Heart left ventricle (tissue), 16 donors: ENCODE measurements at regions not wholly inside any gene's neighbourhood (a gene's known extent, or its start where the extent isn't known, plus 50 kb on each side); places are given as distances from the start of the nearest gene placed in this dataset.

ENCODE experiments used
- ATAC-seq, 4 donors: fragments of 200-7000 bp; cut with Tn5 transposase; one replicate each; pipeline ENCODE4 v1.9.1; 2020 to 2022; ENCODE audit warnings: moderate library complexity in 4 of 4, mild to moderate bottlenecking in 3 of 4, moderate number of reproducible peaks in 1 of 4
- DNase-seq, 5 donors: peaks; one replicate each; pipeline ENCODE4 v3.0.0-alpha.2; 2020
- H3K27ac ChIP-seq, 12 donors: fragments of 200-600 bp; sonication (generic) in 4 of 12; one replicate each; pipeline versions ENCODE4 v1.5.0 to v1.8.0; 2016 to 2022; ENCODE audit warnings: mild to moderate bottlenecking in 2 of 12
- H3K27me3 ChIP-seq, 9 donors: fragments of 200-600 bp; sonication (generic) in 2 of 9; one replicate each; pipeline versions ENCODE4 v1.5.1 to v1.8.0; 2016 to 2022; ENCODE audit warnings: mild to moderate bottlenecking in 3 of 9
- H3K36me3 ChIP-seq, 9 donors: fragments of 200-600 bp; sonication (generic) in 2 of 9; one replicate each; pipeline versions ENCODE4 v1.5.0 to v1.8.0; 2018 to 2022; ENCODE audit warnings: mild to moderate bottlenecking in 2 of 9
- H3K4me1 ChIP-seq, 12 donors: fragments of 200-600 bp; sonication (generic) in 4 of 12; one replicate each; pipeline versions ENCODE4 v1.5.0 to v1.8.0; 2016 to 2022; ENCODE audit warnings: mild to moderate bottlenecking in 3 of 12
- H3K4me3 ChIP-seq, 12 donors: fragments of 200-600 bp; sonication (generic) in 4 of 12; one replicate each; pipeline versions ENCODE4 v1.5.0 to v1.8.0; 2017 to 2022; ENCODE audit warnings: mild to moderate bottlenecking in 9 of 12, moderate library complexity in 4 of 12
- H3K9me3 ChIP-seq, 12 donors: fragments of 200-600 bp; sonication (generic) in 4 of 12; one replicate each; pipeline versions ENCODE4 v1.5.0 to v1.8.0; 2016 to 2022; ENCODE audit warnings: mild to moderate bottlenecking in 1 of 12
- POLR2A ChIP-seq, 2 donors: fragments of 450-650 bp; IDR thresholded peaks; one replicate each; pipeline ENCODE4 v1.6.1; 2017; ENCODE audit warnings: antibody characterized with exemption in 2 of 2, mild to moderate bottlenecking in 2 of 2, moderate library complexity in 2 of 2
- WGBS, 4 donors: extraction: QIAGEN DNeasy Blood & Tissue Kit in 2 of 4; methylation state at CpG; one replicate each; pipeline versions ENCODE4 v1.1.5 to v1.1.7; 2013 to 2018; 5-methylcytosine and 5-hydroxymethylcytosine counted together
- intact Hi-C, 10 donors: fragments of 100-400 bp; cut with DNase I; formaldehyde crosslinking; loops; one replicate each; pipeline versions ENCODE4 v1.11.1 to v1.14.2; 2022
- TF ChIP-seq, protein P1 (sequence below), 12 donors: fragments of 200-600 bp; sonication (generic) in 4 of 12; IDR thresholded peaks; one replicate each; pipeline versions ENCODE4 v1.5.0 to v1.8.0; 2018 to 2022; ENCODE audit warnings: antibody characterized with exemption in 12 of 12, mild to moderate bottlenecking in 5 of 12
- donor health status: ischemic (EF 13 %, LVEDD 7.1; RV severe dilation, severe dysfunction).
- donor health status: healthy with polysubstance abuse.
- donor health status: DM: no; HTN: yes; CAD: no.
- donor health status: DM: no; HTN: no; CAD: no.
- donor health status: ischemic (EF 25% LVEDD 6.9; RV normal size, moderate dysfunction).
- donor health status: ischemic (EF 25% LVEDD 5.7; RV mildly dilated, moderate dysfunction).
- donor health status: healthy.
- donor health status: DM: yes; HTN: yes; CAD: no.
- donor health status: ischemic (EF 35%, LVEDD 5.7; RV mildly dilated, moderate dysfunction).
- donor health status: nonischemic (EF 11% LVEDD 7.7; RV severe dilation, severe dysfunction).
- donor health status: DM: yes; HTN: yes; CAD: no.
- donor health status: PGD.
- donor health status: ischemic (EF 29% LVEDD 5.4; RV normal size, mild dysfunction).
- donor health status: nonischemic (EF 23%, LVEDD 6.1; RV moderate dilation, normal function).

- Histone ChIP-seq H3K27me3 (no peaks in the 10 kb centered on the region), H3K4me1 (peaks cover 0 to 31% (median 9%) of the 10 kb centered on the region in 12 donors), H3K4me3 (no peak overlapping the region), H3K9me3 (no peaks in the 10 kb centered on the region), H3K36me3 (no peaks in the 10 kb centered on the region), H3K27ac (no peak overlapping the region)
- no peak for TF ChIP-seq POLR2A (IDR thresholded peaks at IDR 0.05)
- TF ChIP-seq, protein P1, sequence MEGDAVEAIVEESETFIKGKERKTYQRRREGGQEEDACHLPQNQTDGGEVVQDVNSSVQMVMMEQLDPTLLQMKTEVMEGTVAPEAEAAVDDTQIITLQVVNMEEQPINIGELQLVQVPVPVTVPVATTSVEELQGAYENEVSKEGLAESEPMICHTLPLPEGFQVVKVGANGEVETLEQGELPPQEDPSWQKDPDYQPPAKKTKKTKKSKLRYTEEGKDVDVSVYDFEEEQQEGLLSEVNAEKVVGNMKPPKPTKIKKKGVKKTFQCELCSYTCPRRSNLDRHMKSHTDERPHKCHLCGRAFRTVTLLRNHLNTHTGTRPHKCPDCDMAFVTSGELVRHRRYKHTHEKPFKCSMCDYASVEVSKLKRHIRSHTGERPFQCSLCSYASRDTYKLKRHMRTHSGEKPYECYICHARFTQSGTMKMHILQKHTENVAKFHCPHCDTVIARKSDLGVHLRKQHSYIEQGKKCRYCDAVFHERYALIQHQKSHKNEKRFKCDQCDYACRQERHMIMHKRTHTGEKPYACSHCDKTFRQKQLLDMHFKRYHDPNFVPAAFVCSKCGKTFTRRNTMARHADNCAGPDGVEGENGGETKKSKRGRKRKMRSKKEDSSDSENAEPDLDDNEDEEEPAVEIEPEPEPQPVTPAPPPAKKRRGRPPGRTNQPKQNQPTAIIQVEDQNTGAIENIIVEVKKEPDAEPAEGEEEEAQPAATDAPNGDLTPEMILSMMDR (IDR thresholded peaks at IDR 0.05): no peak
- intact Hi-C loops: loop anchor here in 2 of 10 donors (5.0 kb wide), 2 partner anchors 41 to 46 kb away; no protein-coding TSS in a partner anchor
- 81 to 93% (median 86%) methylated on average over 7 of the region's 7 CpGs for WGBS, 4 donors
- DNase-seq (no peak), ATAC-seq (no peak)
Measured at GRCh38 chr14:22426711-22427110, 162.3 kb downstream of the DAD1 start.

GRCh38 chr14:22423958-22424357, 165.1 kb downstream of the DAD1 start:
- DNase-seq (no peak), ATAC-seq (no peak)
- TF ChIP-seq POLR2A (IDR thresholded peaks at IDR 0.05): no peak
- TF ChIP-seq, protein P1 (IDR thresholded peaks at IDR 0.05): no peak
- H3K4me1 ChIP-seq: peaks cover 0 to 18% (median 9%) of the 10 kb centered on the region in 12 donors
- H3K9me3 ChIP-seq: no peaks in the 10 kb centered on the region
- H3K36me3 ChIP-seq: no peaks in the 10 kb centered on the region
- H3K4me3 ChIP-seq: no peak overlapping the region
- no peaks in the 10 kb centered on the region for H3K27me3 ChIP-seq
- H3K27ac ChIP-seq: no peak overlapping the region
- 70 to 72% (median 70%) methylated on average over 4 of the region's 4 CpGs for WGBS, 4 donors
- intact Hi-C loops: no loop called here

DNA sequence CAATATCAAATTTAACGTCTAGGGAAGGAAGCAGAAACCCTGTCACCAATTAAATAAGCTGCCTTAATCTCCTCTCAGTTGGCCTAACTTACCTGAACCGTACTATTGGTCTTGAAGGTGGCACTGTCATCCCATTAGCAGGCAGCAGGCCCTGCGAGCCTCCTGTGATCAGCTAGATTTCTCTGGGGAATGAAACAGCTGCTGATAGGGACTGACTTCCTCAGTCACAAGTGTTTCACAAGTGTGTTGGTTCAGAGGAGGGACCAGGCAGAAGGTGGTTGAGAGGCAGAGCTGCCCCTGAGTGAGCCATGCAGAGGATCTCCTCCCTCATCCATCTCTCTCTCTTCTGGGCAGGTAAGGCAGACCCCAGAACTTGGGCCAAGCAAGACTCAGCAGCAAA, 166.8 kb downstream of the DAD1 start:
- no peaks in the 10 kb centered on the region for H3K36me3 ChIP-seq
- H3K4me1 ChIP-seq: peaks cover 0 to 2% (median 0%) of the 10 kb centered on the region in 12 donors
- no peaks in the 10 kb centered on the region for H3K9me3 ChIP-seq
- 69 to 75% (median 72%) methylated on average over 3 of the region's 3 CpGs for WGBS, 4 donors
- no peak for DNase-seq
- H3K4me3 ChIP-seq: no peak overlapping the region
- intact Hi-C loops: no loop called here
- no peak for ATAC-seq
- no peak for TF ChIP-seq POLR2A (IDR thresholded peaks at IDR 0.05)
- TF ChIP-seq, protein P1 (IDR thresholded peaks at IDR 0.05): no peak
- H3K27me3 ChIP-seq: no peaks in the 10 kb centered on the region
- H3K27ac ChIP-seq: no peak overlapping the region

DNA sequence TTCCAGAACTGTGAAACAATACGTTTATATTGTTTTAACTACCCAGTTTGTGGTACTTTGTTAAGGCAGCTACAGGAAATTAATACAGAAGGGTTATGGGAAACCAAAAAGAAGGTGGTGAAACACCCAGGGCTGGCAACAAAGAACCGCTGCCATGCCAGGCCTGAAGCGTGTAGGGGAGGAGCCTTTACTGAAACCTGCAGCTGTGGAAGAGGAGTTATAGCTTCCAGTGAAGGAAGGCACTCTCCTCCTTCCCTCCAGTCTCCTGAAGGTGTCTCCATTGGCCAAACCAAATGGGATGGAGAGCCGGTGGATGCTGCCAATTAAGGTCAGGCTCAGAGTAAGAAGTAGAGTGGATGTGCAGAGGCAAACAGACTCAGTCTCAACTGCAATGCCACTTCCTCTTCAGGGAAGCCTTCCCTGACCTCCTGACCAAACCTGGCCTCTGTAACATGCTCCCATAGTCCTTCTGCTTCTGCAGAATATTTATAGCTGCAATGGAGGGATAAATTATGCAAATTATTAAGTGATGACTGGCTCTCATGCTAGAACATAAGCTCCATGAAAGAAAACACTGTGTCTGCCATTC, 168.3 kb downstream of the DAD1 start:
- DNase-seq: no peak
- Histone ChIP-seq H3K36me3 (no peaks in the 10 kb centered on the region), H3K4me1 (no peaks in the 10 kb centered on the region), H3K4me3 (no peak overlapping the region), H3K27me3 (no peaks in the 10 kb centered on the region), H3K9me3 (no peaks in the 10 kb centered on the region), H3K27ac (no peak overlapping the region)
- TF ChIP-seq POLR2A (IDR thresholded peaks at IDR 0.05): no peak
- TF ChIP-seq, protein P1 (IDR thresholded peaks at IDR 0.05): no peak
- WGBS, 4 donors: 78 to 83% (median 82%) methylated on average over 4 of the region's 4 CpGs
- no peak for ATAC-seq
- intact Hi-C loops: no loop called here
